Neural progenitor cell (in vitro differentiated cells): ENCODE measurements at regions not wholly inside any gene's neighbourhood (a gene's known extent, or its start where the extent isn't known, plus 50 kb on each side); places are given as distances from the start of the nearest gene placed in this dataset.

ENCODE experiments used
- EZH2 ChIP-seq: fragments of 200-600 bp; sonication (generic); IDR thresholded peaks from 2 replicates; pipeline ENCODE4 v1.6.1; 2017; ENCODE audit warnings: antibody characterized with exemption, mild to moderate bottlenecking, moderate library complexity
- EZH2phosphoT487 ChIP-seq: fragments of 200-600 bp; sonication (generic); IDR thresholded peaks from 2 replicates; pipeline ENCODE4 v1.6.1; 2017; ENCODE audit warnings: antibody characterized with exemption
- TF ChIP-seq, protein P1 (sequence below): fragments of 200-600 bp; sonication (generic); IDR thresholded peaks from 2 replicates; pipeline ENCODE4 v1.5.1; 2017; ENCODE audit warnings: antibody characterized with exemption, mild to moderate bottlenecking

DNA sequence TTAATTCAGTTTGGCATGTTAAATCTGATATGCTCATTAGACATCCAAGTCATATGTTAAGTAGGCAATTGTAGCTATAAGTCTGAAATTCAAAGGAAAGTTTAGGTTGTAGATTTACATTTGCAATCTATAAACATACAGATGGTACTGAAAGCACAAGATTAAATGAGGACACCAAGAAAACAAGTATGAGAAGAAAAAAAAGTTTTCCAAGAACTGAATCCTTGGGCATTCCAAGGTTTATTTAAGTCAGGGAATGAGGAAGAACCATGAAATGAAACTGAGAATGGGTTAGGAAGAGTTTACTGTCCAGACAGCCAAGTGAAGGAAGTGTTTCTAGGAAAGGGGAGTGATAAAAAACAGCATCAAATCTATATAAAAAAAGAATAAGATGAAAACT lies 756.1 kb upstream of the DPPA4 start:
- no peak for TF ChIP-seq EZH2
- TF ChIP-seq, protein P1, sequence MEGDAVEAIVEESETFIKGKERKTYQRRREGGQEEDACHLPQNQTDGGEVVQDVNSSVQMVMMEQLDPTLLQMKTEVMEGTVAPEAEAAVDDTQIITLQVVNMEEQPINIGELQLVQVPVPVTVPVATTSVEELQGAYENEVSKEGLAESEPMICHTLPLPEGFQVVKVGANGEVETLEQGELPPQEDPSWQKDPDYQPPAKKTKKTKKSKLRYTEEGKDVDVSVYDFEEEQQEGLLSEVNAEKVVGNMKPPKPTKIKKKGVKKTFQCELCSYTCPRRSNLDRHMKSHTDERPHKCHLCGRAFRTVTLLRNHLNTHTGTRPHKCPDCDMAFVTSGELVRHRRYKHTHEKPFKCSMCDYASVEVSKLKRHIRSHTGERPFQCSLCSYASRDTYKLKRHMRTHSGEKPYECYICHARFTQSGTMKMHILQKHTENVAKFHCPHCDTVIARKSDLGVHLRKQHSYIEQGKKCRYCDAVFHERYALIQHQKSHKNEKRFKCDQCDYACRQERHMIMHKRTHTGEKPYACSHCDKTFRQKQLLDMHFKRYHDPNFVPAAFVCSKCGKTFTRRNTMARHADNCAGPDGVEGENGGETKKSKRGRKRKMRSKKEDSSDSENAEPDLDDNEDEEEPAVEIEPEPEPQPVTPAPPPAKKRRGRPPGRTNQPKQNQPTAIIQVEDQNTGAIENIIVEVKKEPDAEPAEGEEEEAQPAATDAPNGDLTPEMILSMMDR = no peak
- no peak for TF ChIP-seq EZH2phosphoT487
